Stimulated activated CD4-positive, alpha-beta T cell treated with anti-CD3 and anti-CD28 coated beads, Interleukin-1b, Interleukin-23, amount 100 ng/mL, for 48 hours (primary cell): ENCODE measurements at regions not wholly inside any gene's neighbourhood (a gene's known extent, or its start where the extent isn't known, plus 50 kb on each side); places are given as distances from the start of the nearest gene placed in this dataset.
"Not testable (repeated sequence)": the region's sequence is repeated elsewhere in the genome, so short reads cannot be mapped to it uniquely, and the experiment has no call there.

ENCODE experiments used
- DNase-seq: peaks from one replicate; pipeline ENCODE4 v3.0.0-alpha.2; 2020

DNA sequence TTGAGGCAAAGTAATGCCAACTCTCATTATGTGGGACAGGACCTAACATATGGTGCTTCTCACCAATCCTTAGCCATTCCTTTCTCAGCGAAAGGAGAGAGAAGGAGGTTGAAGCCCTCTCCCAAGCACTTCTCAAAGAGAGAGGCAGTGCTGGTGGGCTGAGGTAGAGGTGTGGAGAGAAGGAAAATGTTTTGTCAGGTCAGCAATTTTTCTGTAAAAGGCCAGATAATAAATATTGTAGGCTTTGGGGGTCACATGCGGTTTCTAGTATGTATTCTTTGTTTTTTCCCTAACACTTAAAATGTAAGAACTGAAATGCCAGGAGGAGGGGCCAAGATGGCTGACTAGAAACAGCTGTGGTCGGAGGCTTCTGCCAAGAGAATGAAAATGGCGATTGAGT is 225.0 kb upstream of the NPY start:
- no peak for DNase-seq

DNA sequence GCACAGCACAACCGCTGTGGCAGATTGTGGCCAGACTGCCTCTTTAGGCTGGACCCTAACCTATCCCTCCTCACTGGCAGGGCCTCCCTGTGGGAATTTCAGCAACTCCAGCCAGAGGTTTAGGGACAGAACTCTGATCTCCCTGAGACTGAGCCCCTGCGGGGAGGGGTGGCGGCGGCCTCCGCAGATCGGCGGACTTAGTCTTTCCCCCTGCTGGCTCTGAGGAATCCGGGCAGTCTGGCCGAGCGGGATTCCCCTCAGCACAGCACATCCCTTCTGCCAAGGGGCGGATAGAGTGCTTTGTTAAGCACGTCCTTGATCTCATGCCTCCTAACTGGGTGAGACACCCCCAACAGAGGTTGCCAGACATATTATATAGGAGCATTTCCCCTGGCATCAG is 224.2 kb upstream of the NPY start:
- no peak for DNase-seq

DNA sequence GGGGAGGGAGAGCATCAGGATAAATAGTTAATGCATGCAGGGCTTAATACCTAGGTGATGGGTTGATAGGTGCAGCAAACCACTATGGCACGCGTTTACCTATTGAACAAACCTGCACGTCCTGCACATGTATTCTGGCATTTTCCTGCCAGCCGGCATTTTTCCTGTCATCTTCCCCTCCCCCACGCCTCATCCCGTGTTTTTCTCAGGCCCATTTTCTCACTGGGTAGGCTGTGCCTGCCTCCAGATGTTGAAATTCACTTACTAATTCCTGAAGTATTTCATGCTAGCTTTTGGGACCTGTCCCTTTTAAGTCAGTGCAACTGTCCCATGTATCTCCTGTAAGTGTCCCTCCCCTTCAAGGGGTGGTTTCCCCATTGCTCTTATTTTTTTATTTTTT is 220.3 kb upstream of the NPY start:
- no peak for DNase-seq

DNA sequence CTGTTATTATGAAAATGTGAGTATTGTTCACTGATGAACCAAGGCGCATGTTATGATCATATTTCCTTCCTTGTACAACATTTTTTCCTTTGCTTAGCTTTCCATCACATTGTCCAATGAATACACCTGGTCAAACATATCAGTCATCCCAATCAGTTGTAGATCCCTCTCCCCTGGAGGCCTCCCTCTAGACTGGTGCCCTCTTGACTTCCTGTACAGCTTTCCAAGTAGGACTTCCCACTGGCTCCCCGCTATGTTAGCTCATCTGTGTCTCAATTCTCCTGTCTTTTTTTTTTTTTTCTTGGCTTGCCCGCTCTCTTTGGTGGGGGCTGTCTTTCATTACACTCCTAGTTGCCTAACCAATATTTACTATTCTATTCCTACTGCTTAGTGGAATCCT is 214.2 kb upstream of the NPY start:
- DNase-seq: no peak

DNA sequence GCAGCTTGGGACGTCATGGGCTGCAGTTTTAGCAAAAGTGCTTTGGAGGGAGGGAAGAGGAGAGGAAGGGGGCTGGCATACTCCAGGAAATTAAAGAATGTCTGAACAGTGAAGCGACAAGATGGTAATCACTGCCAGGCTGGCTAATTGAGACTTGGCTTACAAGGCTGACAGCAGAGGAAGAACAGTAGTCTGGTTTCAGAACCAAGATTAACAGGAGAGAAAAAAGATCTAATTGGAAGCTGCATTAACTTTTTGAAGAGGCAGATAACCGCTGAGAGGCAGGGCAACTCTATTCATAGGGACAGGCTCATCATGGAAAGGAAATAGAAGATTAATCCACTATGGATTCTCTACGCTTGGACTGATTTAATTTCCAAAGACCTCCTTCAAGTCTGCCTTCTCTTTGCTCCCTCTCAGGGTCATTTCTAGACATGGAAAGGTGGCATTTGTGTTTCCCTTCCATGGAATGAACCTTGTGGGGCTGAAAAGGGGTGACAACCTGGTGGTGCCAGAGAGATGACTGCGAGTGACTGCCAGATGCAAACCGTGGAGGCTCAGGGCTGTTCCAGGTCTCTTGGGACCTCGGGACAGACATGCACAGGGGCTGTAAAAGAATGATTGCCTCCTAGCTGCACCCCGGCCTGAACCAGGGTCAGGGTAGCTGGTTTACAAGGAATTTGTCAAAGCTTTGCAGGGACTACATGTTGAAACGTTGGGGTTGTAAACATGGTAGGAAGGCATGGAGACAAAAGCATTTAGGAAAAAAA is 210.2 kb upstream of the NPY start:
- no peak for DNase-seq

DNA sequence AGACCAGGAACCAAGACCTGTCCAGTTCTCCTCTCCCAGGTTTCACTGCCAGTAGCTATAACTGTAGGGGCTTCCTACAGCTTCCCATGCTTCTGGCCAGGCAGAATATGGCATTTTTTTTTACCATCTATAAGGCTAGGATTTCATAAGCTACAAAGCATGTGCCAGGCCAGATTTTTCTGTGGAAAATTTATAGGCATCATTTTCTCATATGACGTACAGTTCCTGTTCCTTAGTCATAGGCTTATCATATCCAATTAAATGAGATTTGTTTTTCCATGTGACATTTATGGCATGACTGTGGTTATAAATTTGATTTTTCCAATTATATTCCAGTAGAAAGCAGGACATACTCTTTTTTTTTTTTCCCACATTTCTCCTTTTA is 208.6 kb upstream of the NPY start:
- DNase-seq: no peak

DNA sequence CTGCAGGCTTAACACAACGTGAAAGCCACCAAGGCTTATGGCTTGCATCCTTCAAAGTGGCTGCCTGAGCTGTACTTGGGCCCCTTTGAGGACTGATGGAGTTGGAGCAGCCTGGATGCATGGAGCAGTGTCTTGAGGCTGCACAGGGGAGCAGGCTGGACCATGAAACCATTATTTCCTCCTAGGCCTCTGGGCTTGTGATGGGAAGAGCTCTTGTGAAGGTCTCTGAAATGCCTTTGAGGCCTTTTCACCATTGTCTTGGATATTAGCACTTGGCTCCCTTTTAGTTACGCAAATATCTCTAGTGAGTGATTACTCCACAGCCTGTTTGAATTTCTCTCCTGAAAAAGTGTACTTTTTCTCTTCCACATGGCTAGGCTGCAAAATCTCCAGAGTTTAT is 201.2 kb upstream of the NPY start:
- DNase-seq: no peak

DNA sequence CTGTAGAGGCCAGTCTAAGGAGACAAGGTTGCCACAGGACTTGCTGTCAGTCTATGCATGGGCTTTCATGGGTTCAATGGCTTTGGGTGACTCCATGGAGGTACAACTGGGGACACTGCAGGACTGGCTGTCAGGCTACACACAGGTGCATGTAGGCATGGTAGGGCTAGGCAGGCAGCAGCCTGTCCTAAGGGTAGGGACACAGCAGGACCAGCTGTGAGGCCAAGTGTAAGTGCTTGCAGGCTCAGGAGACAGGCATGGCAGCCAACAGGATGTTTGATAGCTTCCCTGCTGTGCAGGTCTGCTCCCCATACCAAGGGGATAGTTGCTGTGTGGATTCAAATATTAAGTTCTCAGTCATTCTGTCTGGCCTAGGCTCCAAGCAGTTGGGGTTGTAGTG is 181.0 kb upstream of the NPY start:
- no peak for DNase-seq

DNA sequence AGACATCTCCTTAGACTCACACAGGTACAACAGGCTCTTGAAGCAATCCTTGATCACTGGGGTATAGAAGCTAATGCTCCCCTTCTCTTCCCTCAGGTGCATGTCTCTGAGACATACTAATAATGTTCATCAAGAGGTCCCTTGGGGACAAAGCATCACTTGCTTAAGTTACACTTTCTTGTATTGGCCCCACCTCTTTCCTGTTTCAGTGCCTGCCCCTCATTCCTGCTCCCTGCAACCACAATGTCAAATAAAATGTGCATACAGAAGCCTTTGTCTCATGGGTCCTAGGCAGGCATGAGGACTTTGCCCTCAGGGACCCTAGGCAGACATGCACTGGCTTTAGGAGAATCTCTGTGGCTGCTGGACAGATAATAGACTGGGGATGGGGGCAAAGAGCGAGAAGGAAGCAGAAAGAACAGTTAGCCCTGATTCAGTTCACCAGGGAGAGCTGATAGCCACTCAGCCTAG is 175.0 kb upstream of the NPY start:
- no peak for DNase-seq

DNA sequence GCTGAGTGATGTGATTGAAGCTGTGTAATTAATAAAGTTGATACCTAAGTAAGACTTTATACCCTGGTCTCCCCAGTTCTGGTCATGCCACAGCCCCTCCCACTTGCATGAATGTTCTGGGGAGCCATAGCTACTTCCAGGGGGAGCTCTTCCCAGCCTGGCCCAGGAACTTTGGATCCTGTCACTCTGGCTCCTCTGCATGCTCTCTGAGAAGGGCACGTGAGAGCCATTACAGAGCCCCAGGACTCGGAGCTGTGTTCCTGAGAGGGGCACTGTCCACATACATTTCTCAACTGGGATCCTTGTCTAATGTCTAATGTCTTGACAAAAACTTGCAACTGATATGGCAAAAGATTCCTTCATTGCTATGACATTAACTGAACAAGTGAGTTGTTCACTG is 173.9 kb upstream of the NPY start:
- no peak for DNase-seq

DNA sequence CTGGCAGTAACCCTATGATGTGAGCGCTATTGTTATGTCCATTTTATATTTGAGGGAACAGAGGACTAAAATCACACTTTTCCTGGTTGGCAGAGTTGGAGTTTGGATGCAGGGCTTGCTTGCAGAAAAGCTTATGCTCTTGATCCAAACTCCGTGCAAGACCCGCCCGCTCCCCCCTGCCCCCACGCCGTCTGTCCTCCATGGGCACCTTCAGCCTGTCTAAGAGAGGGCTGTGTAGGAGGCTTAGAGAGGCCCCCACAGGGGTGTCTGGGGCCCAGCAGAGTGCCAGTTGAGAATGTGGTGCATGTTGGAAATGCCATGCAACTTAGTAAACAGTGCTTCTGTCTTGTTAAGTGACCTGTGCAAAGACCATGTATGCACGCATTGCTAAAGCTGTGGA is 170.5 kb upstream of the NPY start:
- DNase-seq: no peak

DNA sequence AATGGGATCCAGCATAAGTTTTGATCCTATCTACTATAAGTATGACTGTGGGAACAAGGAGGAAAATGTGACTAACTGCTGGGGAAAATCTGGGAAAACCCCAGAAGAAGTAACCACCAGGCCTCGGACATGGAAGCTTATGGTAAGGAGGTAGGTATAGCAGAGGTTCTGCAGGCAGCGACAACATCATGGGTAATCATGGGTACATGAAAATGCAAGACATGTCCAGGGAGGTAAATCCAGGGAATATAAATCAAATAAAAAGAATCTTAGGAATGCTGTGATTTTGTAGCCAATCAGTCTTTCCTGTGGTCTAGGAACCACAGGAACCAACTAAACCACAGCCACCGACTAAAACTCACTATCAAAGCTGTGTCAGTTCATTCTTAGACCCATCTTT is 168.3 kb upstream of the NPY start:
- no peak for DNase-seq

DNA sequence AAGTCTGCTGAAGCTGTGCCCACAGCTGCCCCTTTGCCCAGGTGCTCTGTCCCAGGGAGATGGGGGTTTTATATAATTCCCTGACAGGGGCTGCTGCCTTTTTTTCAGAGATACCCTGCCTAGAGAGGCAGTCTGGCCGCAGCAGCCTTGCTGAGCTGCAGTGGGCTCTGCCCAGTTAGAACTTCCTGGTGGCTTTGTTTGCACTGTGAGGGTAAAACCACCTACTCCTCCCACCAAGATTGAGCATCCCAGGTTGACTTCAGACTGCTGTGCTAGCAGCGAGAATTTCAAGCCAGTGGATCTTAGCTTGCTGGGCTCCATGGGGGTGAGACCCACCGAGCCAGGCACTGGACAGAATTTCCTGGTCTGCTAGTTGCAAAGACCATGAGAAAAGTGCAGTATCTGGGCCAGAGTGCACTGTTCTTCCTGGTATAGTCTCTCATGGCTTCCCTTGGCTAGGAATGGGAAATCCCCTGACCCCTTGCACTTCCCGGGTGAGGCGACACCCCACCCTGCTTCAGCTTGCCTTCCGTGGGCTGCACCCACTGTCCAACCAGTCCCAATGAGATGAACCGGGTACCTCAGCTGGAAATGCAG is 166.0 kb upstream of the NPY start:
- not testable (repeated sequence) for DNase-seq

DNA sequence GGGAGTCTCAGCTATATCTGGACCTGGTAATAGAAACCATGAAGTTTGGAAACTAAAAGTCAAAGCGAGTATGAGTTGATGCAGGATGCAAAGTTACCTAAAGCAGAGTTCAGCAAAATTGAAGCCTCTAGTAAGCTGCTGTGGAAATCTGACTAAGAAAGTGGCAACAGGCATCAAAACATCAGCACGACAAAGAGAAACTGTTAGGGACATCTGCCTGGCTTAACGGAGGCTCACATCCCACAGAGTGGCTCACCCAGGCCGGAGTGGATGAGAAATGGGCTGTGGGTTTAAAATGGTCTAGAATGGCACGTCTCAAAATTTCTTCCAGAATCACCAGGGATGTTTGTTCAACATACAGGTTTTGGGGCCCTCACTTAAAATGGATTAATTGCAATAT is 164.1 kb upstream of the NPY start:
- DNase-seq: no peak

DNA sequence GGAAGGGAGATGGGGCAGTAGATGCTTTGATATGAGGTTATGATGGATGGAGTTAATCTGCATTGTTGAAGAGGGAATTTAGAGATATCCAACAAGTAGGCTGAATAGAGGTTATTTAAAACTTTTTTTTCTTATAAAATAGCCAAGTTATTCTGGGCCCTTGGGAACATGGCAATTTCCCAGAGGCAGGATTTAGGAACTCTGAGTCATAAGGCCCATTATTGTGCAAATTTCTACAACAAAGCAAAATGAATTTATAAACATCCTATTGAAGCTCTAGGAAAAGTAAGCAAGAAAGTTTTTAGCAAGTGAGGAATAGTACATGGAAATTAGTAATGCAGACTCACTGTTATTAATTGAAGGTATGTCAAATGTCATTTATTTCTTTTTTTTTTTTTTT is 160.9 kb upstream of the NPY start:
- DNase-seq: no peak

DNA sequence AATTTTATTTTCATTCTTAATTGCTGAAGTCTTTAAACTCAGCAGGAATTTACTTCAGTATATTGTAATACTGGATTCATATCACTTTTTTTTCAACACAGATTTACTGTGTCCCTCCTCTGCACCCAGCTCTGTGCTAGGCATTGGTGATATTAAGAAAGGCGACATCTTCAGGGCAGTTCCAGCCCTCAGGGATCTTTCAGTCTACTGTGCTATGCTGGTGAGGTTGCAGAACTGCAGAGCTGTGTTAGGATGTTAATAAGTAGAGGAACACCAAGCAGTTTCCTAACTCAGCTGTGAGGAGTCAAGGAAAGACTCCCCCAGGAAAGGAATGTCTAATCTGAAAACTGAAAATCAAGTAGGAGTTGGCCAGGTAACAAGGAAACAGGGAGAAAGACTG is 158.2 kb upstream of the NPY start:
- no peak for DNase-seq

DNA sequence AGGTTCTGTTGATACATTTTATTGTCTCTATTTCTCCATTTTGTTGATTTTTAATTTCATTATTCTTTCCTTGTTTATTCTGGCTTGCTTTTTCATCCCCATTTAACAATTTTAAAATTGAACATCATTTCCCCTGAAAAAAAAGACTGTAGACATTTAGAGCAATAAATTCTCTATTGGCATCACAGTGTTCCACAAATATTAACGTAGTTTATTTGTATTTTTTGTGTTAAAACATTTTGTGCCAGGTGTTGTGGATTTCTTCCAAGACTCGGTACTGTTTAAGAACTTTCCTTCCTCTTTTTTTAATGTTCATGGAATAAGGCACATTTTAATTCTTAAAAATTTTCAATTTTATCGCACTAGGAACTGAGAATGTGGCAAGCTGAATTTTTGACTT is 156.1 kb upstream of the NPY start:
- DNase-seq: no peak

DNA sequence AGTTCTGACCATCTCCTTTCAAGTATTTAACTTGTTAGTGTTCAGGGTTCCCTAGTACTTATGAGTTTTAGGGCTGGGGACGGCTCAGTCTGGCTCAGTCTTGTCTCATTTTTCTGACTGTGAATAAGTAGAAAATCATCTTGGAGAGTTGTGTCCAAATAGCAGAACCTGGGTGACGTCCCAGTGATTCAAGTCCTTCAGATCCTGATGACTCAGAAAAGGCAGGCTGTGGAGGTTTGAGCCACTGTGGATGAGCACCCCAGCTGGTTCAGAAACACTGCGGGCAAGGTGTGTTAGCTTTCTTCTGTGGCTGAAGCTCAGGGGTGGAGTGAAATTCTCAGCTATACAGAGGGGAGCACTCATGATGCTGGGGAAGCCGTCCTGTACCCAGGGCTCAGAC is 154.4 kb upstream of the NPY start:
- no peak for DNase-seq

DNA sequence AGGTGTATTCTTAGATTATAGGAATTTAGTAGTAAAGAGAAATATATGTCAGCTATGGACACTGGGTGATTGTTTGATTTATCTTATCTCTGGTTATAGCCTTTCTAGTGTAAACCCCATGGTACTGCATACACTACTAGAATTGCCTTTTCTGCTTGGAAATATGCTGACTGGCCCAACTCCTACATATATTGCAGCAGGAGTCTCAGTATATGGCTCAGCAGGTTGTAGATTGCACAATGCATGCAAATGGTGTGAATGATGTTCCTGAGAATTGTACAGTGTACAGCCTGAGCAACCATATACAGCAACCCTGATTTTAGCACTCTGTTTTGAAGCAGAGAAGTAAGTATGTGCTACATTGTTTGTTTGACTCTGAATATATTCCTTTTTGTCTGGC is 153.4 kb upstream of the NPY start:
- DNase-seq: no peak

DNA sequence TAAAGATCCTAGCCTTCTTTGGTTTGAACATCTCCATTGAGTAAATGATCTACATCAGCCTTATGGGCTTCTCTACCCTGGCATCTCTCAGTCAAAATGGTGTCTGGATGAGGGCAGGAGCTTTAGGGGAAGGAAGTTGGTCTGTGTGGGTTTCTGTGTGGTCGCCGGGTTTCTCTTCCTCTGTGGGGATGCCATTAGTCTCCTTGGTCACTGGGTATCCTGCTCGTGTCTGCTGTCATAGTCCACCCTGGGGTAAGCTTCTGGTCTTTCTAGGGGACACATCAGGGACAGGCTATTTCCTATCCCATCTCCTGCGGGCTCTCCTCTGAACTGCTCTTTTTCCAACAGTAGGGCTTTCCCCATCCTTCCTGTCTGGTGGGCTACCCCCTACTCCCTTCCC is 150.3 kb upstream of the NPY start:
- no peak for DNase-seq

DNA sequence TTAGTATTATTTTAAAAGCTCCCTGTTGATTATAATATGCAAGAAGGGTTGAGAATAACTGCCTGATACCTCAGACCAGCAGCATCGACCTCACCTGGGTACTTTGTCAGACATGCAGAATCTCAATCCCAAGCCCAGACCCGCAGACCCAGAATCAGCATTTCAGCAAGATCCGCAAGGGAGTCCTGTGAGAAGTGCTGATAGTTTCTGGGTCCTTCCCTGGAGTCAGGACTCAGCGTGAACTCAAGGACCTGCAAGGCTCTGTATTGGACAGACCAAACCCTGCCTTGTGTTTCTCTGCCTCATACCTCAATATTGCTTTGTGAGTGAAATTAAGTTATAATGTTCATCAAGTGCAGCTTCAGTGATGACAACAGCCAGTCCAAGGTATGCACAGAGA is 149.5 kb upstream of the NPY start:
- no peak for DNase-seq

DNA sequence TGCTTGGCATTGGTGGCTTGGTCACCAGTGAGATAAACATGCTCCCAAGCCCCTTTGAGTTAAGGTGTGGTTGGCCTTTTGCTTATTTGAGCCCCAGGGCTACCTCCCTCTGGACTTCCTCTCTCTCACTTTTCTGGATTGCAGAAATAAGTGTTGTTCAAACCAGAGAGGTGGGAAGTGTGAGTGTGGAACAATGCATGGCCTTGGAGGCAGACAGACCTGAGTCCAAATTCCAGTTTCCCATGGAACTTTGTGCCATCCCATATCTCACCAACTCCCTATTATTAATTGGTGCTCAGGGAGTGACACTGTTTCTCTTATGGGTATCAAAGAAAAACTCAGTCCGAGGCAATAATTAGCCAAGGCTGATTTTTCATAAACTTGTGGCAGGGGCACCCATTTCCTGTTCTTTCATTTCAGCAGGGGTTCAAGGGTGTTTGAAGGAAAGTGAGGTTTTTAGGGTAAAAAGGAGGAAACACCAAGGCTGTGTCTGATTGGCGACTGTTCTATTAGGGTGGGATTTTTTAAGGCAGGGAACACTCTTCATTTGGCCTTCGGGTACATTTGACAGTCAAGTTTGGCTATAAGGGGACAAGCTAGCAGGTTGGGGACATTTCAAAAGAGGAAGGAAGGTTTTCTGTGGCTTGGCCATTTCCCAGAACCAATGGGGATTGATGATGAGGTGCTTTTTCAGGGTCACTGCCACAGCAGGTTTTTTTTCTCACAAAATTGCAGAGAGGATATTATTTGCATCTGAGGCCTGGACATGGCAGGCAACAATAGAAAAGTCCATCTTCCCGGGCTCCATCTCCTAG is 148.8 kb upstream of the NPY start:
- DNase-seq: no peak

DNA sequence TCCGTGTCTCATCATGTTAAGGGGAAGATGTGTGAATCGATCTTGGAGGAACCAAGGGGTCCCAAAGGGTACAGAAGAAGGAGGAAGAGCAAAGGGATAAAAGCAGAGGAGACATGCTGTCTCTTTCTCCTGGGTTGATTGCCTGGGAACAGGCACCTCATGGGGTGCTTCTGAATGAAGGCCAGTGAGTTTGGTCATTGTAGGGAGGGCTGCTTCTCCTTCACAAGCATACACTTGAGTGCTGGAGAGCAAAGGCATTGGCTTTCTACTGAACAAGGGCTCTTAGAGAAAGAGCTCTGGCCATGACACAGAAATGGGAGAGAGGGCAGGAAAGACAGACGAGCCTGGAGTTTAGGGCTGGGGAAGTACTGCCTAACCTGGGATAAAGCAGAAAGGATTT is 146.7 kb upstream of the NPY start:
- no peak for DNase-seq

DNA sequence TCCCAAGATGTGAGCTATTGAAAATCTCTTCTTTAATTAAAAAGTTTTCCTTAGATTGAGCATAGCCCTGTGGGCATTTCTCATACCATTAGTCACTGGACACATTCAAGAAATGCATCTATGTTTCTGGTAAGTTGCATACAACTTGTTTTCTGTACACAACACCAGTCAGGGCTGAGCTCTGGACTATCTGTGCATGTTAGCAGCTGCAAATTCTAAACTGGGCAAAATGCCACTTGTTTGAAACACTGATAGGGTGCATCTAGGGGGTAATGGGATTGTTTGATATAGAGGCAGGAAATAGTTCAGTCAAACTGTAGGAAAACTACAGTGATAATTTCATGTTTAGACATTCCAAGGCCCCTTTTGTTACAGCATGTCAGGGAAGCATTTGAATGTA is 145.6 kb upstream of the NPY start:
- no peak for DNase-seq
